Spleen (tissue), 7 donors: ENCODE measurements at regions not wholly inside any gene's neighbourhood (a gene's known extent, or its start where the extent isn't known, plus 50 kb on each side); places are given as distances from the start of the nearest gene placed in this dataset.

ENCODE experiments used
- CTCF ChIP-seq, 11 experiments: fragments of 200-600 bp in 7 of 11; fragments of 450-650 bp in 4 of 11; sonication (generic) in 4 of 11; IDR thresholded peaks in 8 of 11; conservative IDR thresholded peaks in 3 of 11; 1 replicate in 7 of 11; 2 replicates in 4 of 11; pipeline versions ENCODE4 v1.4.0 to v1.8.0; 2016 to 2021; ENCODE audit warnings: antibody characterized with exemption in 11 of 11, inconsistent platforms in 4 of 11, mild to moderate bottlenecking in 1 of 11
- POLR2A ChIP-seq, 3 donors: fragments of 450-650 bp; IDR thresholded peaks; one replicate each; pipeline ENCODE4 v1.5.1; 2017; ENCODE audit warnings: antibody characterized with exemption in 3 of 3, mild to moderate bottlenecking in 1 of 3
- POLR2AphosphoS5 ChIP-seq, 3 donors: sonication (generic); formaldehyde crosslinking; IDR thresholded peaks; one replicate each; pipeline ENCODE4 v1.5.1; 2017; ENCODE audit warnings: antibody characterized with exemption in 3 of 3
- donor health status: DM: no; HTN: no; CAD: no; lungs with moderate emphysema.
- donor health status: DM: no; HTN: no; CAD: no.
- donor health status: DM: no; HTN: no; CAD: no.

GRCh38 chr2:13106302-13106701 lies 389.6 kb downstream of the TRIB2 start:
- TF ChIP-seq CTCF (IDR thresholded peaks at IDR 0.05 in 8 of 11, conservative IDR thresholded peaks at IDR 0.05 in 3 of 11): no peak
- TF ChIP-seq POLR2A (IDR thresholded peaks at IDR 0.05): no peak
- TF ChIP-seq POLR2AphosphoS5 (IDR thresholded peaks at IDR 0.05): no peak
